GM12892 (cell line): ENCODE measurements at regions not wholly inside any gene's neighbourhood (a gene's known extent, or its start where the extent isn't known, plus 50 kb on each side); places are given as distances from the start of the nearest gene placed in this dataset.
"Not testable (repeated sequence)": the region's sequence is repeated elsewhere in the genome, so short reads cannot be mapped to it uniquely, and the experiment has no call there.

Experiments used
- DNase-seq: peaks from one replicate; pipeline ENCODE4 v3.0.0; 2011; ENCODE audit not compliant: insufficient read length
- FAIRE-seq: peaks from 2 replicates; lab custom pipeline; 2011; peaks lifted over from hg19 to GRCh38; lab: Jason Lieb, UNC
- POLR2A ChIP-seq: IDR thresholded peaks from 2 replicates; pipeline ENCODE4 v1.6.1; 2011; ENCODE audit warnings: low read depth, low read length, control low read depth
- POLR2AphosphoS5 ChIP-seq: IDR thresholded peaks from 2 replicates; pipeline ENCODE4 v1.6.1; 2011; ENCODE audit warnings: low read depth, low read length, control low read depth
- TAF1 ChIP-seq: IDR thresholded peaks from 2 replicates; pipeline ENCODE4 v1.6.1; 2011; ENCODE audit warnings: low read depth, mild to moderate bottlenecking, control low read depth, low read length, borderline replicate concordance

DNA sequence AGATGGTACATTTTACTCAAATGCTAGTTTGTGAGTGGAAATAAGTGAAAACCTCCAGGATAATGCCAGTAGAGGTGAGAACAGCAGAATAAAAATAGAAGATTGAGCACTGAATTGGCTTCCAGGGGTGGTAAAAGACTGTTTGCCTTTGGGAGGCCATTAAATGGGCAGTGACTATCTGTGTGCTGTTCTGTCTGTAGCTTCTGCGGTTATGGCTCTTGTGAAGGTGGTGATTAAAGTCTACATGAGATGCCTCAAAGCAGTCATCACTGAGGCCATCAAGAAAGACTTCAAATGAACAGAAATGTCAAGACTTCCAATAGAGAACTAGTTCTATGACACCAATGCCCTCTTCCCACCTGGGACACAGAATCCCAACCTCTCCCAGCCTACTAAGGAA is 108.8 kb downstream of the EFHB start:
- TF ChIP-seq POLR2A (no peak), TAF1 (no peak), POLR2AphosphoS5 (no peak)
- FAIRE-seq = no peak
- DNase-seq = no peak

- TF ChIP-seq TAF1 (no peak), POLR2AphosphoS5 (no peak), POLR2A (no peak)
- DNase-seq = no peak
- FAIRE-seq = no peak
These were observed 111.2 kb downstream of the EFHB start for GRCh38 chr3:19822805-19823204.

- FAIRE-seq (no peak), DNase-seq (no peak)
- TF ChIP-seq TAF1 (no peak), POLR2A (no peak), POLR2AphosphoS5 (no peak)
These were observed 117.4 kb downstream of the EFHB start for GRCh38 chr3:19816631-19817030.

GRCh38 chr3:19815805-19816204 is 118.2 kb downstream of the EFHB start:
- no peak for FAIRE-seq
- no peak for DNase-seq
- no peak for TF ChIP-seq POLR2AphosphoS5
- no peak for TF ChIP-seq TAF1
- no peak for TF ChIP-seq POLR2A

DNA sequence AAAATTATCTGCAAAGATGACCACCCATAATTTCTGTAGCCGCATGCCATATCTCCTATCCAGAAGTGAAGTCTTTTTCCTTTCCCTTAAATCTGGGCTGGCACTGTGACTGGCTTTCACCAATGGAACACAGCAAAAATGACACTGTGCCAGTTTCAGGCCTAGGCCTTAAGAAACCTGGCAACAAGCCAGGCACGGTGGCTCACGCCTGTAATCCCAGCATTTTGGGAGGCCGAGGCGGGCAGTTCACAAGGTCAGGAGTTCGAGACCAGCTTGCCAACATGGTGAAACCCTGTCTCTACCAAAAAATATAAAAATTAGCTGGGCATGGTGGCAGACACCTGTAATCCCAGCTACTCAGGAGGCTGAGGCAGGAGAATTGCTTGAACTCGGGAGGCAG is 120.3 kb downstream of the EFHB start:
- not testable (repeated sequence) for DNase-seq, FAIRE-seq

DNA sequence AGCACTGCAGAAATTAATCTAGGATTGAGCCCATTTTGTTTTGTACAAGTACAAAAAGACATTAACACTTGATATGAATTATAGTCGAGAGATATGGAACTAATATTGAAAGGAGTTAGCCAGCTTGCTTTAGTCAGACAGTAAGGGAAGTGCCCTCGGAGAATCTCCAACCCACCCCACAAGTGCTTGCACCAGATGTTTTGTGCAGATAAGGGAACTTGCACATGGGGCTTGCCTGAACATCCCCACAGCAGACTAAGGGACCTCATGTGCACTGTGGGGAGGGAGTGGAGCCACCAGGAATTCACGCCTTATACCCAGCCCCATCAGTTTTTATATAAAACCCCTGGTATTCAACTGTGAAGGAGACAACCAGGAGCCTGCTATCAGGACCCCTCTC is 122.3 kb downstream of the EFHB start:
- no peak for TF ChIP-seq POLR2A
- TF ChIP-seq TAF1 = no peak
- TF ChIP-seq POLR2AphosphoS5 = no peak
- FAIRE-seq (no peak), DNase-seq (no peak)

GRCh38 chr3:19808834-19809233 is 125.2 kb downstream of the EFHB start:
- TF ChIP-seq POLR2A (no peak), POLR2AphosphoS5 (no peak), TAF1 (no peak)
- no peak for DNase-seq
- no peak for FAIRE-seq

DNA sequence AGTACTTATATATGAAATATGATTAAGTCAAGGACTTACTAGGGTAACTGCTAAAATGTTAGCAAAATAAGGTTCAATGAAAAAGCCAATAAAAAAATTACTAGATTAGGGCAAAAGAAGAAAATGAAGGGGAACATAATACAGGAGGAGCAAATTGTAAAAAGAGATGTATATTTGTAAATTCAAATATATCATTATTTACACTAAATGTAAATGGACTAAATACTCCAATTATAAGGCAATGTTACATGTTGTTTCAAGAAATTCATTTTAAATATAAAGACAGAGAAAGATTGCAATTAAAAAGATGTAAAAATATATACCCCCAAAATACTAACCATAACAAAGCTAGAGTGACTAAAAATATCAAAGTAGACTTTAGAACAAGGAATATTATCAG is 134.1 kb downstream of the EFHB start:
- DNase-seq (no peak), FAIRE-seq (no peak)
- TF ChIP-seq POLR2A = no peak
- no peak for TF ChIP-seq POLR2AphosphoS5
- no peak for TF ChIP-seq TAF1

GRCh38 chr3:19799115-19799514 is 134.9 kb downstream of the EFHB start:
- TF ChIP-seq POLR2A = no peak
- TF ChIP-seq POLR2AphosphoS5 = no peak
- TF ChIP-seq TAF1 = no peak
- FAIRE-seq = no peak

DNA sequence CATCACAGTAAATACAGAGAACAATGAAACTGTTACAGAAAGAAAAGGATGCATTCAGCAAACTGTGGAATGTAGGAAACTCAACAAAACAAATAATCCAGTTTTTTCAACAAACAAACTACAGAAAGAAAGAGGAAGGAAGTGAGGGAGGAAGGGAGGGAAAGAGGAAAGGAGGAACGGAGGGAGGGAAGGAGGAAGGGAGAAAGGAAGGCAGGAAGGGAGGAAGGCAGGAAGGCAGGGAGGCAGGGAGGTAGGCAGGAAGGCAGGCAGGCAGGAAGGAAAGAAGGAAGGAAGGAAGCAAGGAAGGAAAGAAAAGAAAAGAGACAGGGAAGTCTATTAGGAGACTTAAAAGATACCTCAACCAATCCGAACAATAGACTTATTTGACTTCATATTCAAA is 135.7 kb downstream of the EFHB start:
- TF ChIP-seq TAF1 (no peak), POLR2AphosphoS5 (no peak), POLR2A (no peak)
- DNase-seq (no peak), FAIRE-seq (no peak)

More at GRCh38 chr3:19799115-19799514, 134.9 kb downstream of the EFHB start:
- no peak for DNase-seq

GRCh38 chr3:19792388-19792787 is 141.6 kb downstream of the EFHB start:
- DNase-seq (no peak), FAIRE-seq (no peak)
- TF ChIP-seq POLR2AphosphoS5 = no peak
- TF ChIP-seq TAF1 = no peak
- TF ChIP-seq POLR2A = no peak

DNA sequence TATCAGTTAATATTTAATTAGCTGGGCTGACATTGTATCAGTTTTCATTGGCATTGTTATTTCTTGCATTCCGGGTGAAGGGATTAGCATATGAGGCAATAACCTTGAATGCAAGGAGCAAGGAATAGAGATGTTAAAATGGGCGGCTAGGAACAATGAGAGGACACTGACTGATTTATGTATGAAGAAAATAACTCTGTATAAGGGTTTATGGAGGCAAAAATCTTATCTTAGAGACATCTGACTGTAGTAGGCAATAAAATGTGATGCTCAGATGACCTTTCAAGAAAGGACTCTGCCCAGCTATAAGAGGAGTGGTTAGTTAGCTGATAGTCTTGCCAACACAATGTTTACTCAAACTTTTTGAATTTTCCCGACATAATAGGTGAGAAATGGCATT is 158.3 kb downstream of the EFHB start:
- DNase-seq (no peak), FAIRE-seq (no peak)
- no peak for TF ChIP-seq TAF1
- TF ChIP-seq POLR2AphosphoS5 = no peak
- no peak for TF ChIP-seq POLR2A

- no peak for FAIRE-seq
- no peak for TF ChIP-seq TAF1
- DNase-seq = no peak
These were observed 164.3 kb downstream of the EFHB start for GRCh38 chr3:19769694-19770093.
